GM23248 (cell line): ENCODE measurements at regions not wholly inside any gene's neighbourhood (a gene's known extent, or its start where the extent isn't known, plus 50 kb on each side); places are given as distances from the start of the nearest gene placed in this dataset.

Experiments
- DNase-seq: peaks from one replicate; pipeline ENCODE4 v3.0.0-alpha.2; 2015
- H2AFZ ChIP-seq: fragments of 200-600 bp; sonication (generic); 2 replicates; pipeline ENCODE4 v1.6.1; 2016; ENCODE audit warnings: antibody characterized with exemption
- H3F3A ChIP-seq: fragments of 200-600 bp; sonication (generic); 2 replicates; pipeline ENCODE4 v1.6.1; 2016; ENCODE audit warnings: mild to moderate bottlenecking, antibody characterized with exemption, mixed run types; ENCODE audit not compliant: insufficient read depth
- H3K27ac ChIP-seq: fragments of 200-600 bp; sonication (generic); 2 replicates; pipeline ENCODE4 v1.5.1; 2016; ENCODE audit warnings: mild to moderate bottlenecking
- H3K27me3 ChIP-seq: fragments of 200-600 bp; sonication (generic); replicated peaks from 2 replicates; pipeline ENCODE4 v1.6.1; 2016; ENCODE audit warnings: mild to moderate bottlenecking; ENCODE audit not compliant: insufficient read depth
- H3K36me3 ChIP-seq: fragments of 200-600 bp; sonication (generic); 2 replicates; pipeline ENCODE4 v1.6.1; 2016; ENCODE audit warnings: low read depth, mild to moderate bottlenecking
- H3K4me1 ChIP-seq: fragments of 200-600 bp; sonication (generic); 2 replicates; pipeline ENCODE4 v1.6.1; 2016; ENCODE audit warnings: mild to moderate bottlenecking; ENCODE audit not compliant: insufficient read depth
- H3K4me2 ChIP-seq: fragments of 200-600 bp; sonication (generic); one replicate; pipeline ENCODE4 v1.6.1; 2016; ENCODE audit warnings: mild to moderate bottlenecking; ENCODE audit not compliant: unreplicated experiment
- H3K4me3 ChIP-seq: fragments of 200-600 bp; sonication (generic); 2 replicates; pipeline ENCODE4 v1.5.1; 2016; ENCODE audit warnings: mild to moderate bottlenecking
- H3K79me2 ChIP-seq: fragments of 200-600 bp; sonication (generic); 2 replicates; pipeline ENCODE4 v1.6.1; 2016; ENCODE audit warnings: mild to moderate bottlenecking; ENCODE audit not compliant: insufficient read depth
- H3K9ac ChIP-seq: fragments of 200-600 bp; sonication (generic); 2 replicates; pipeline ENCODE4 v1.6.1; 2016; ENCODE audit warnings: mild to moderate bottlenecking
- H3K9me2 ChIP-seq: fragments of 200-600 bp; sonication (generic); 2 replicates; pipeline ENCODE4 v1.6.1; 2016; ENCODE audit warnings: mixed run types, mild to moderate bottlenecking, moderate library complexity; ENCODE audit not compliant: insufficient read depth
- H3K9me3 ChIP-seq: fragments of 200-600 bp; sonication (generic); one replicate; pipeline ENCODE4 v1.6.1; 2017; ENCODE audit warnings: low read depth
- H4K20me1 ChIP-seq: fragments of 200-600 bp; sonication (generic); 2 replicates; pipeline ENCODE4 v1.6.0; 2016; ENCODE audit not compliant: insufficient read depth
- EZH2 ChIP-seq: fragments of 200-600 bp; sonication (generic); IDR thresholded peaks from 2 replicates; pipeline ENCODE4 v1.6.1; 2018; ENCODE audit warnings: antibody characterized with exemption, mild to moderate bottlenecking; ENCODE audit not compliant: insufficient read depth, poor library complexity, severe bottlenecking
- EZH2phosphoT487 ChIP-seq: fragments of 200-600 bp; sonication (generic); IDR thresholded peaks from 2 replicates; pipeline ENCODE4 v1.6.1; 2018; ENCODE audit warnings: antibody characterized with exemption, moderate library complexity, mild to moderate bottlenecking, low read depth; ENCODE audit not compliant: insufficient read depth
- WGBS, 2 experiments: methylation state at CpG; one replicate each; pipeline ENCODE4 v1.1.6; 2015 to 2017; ENCODE audit warnings: low lambda C conversion rate in 2 of 2, low coverage in 1 of 2; ENCODE audit errors: missing lambda C conversion rate in 2 of 2; 5-methylcytosine and 5-hydroxymethylcytosine counted together
- in situ Hi-C: fragments of 300-500 bp; cut with MboI; formaldehyde crosslinking; loops from 2 replicates; pipeline ENCODE4 v1.15.0; 2020

- no peak overlapping the region for H3K4me2 ChIP-seq
- no peaks in the 10 kb centered on the region for H3K79me2 ChIP-seq
- in situ Hi-C loops = no loop called here
- no peaks in the 10 kb centered on the region for H4K20me1 ChIP-seq
- TF ChIP-seq EZH2phosphoT487 = no peak
- no peak for TF ChIP-seq EZH2
- no peak for DNase-seq
- H3K27ac ChIP-seq = no peak overlapping the region
- no peaks in the 10 kb centered on the region for H3K9me3 ChIP-seq
- no peak overlapping the region for H3K9ac ChIP-seq
- no peak overlapping the region for H2AFZ ChIP-seq
- no peak overlapping the region for H3K4me3 ChIP-seq
- H3K27me3 ChIP-seq = no peaks in the 10 kb centered on the region
- H3K4me1 ChIP-seq = no peaks in the 10 kb centered on the region
- no peaks in the 10 kb centered on the region for H3F3A ChIP-seq
- H3K9me2 ChIP-seq = no peaks in the 10 kb centered on the region
- 75 to 86% methylated on average over 10 to 13 of the region's 13 CpGs for WGBS, 2 experiments
- no peaks in the 10 kb centered on the region for H3K36me3 ChIP-seq
Observed at GRCh38 chr9:89664896-89665329, 60.1 kb downstream of the GADD45G start.

- no peak overlapping the region for H2AFZ ChIP-seq
- no peak overlapping the region for H3K27ac ChIP-seq
- in situ Hi-C loops = no loop called here
- no peak overlapping the region for H3K4me2 ChIP-seq
- no peaks in the 10 kb centered on the region for H3K9me2 ChIP-seq
- H3K36me3 ChIP-seq = no peaks in the 10 kb centered on the region
- no peak overlapping the region for H3K9ac ChIP-seq
- no peaks in the 10 kb centered on the region for H4K20me1 ChIP-seq
- no peaks in the 10 kb centered on the region for H3K79me2 ChIP-seq
- H3K4me3 ChIP-seq = no peak overlapping the region
- no peak for DNase-seq
- 60 to 65% methylated on average over 7 of the region's 7 CpGs for WGBS, 2 experiments
- no peaks in the 10 kb centered on the region for H3K9me3 ChIP-seq
- no peaks in the 10 kb centered on the region for H3K4me1 ChIP-seq
- TF ChIP-seq EZH2 (no peak), EZH2phosphoT487 (no peak)
- H3K27me3 ChIP-seq = no peaks in the 10 kb centered on the region
- H3F3A ChIP-seq = no peaks in the 10 kb centered on the region
Observed at GRCh38 chr9:89666364-89666763, 61.6 kb downstream of the GADD45G start.

GRCh38 chr9:89666950-89667349, 62.1 kb downstream of the GADD45G start:
- Histone ChIP-seq H2AFZ (no peak overlapping the region), H3K4me2 (no peak overlapping the region), H3K9ac (no peak overlapping the region), H3K36me3 (no peaks in the 10 kb centered on the region), H3K79me2 (no peaks in the 10 kb centered on the region), H3F3A (no peaks in the 10 kb centered on the region), H3K9me3 (no peaks in the 10 kb centered on the region), H3K4me1 (no peaks in the 10 kb centered on the region), H3K4me3 (no peak overlapping the region), H3K27ac (no peak overlapping the region), H4K20me1 (no peaks in the 10 kb centered on the region), H3K9me2 (no peaks in the 10 kb centered on the region), H3K27me3 (no peaks in the 10 kb centered on the region)
- DNase-seq = no peak
- WGBS, 2 experiments = 49 to 57% methylated on average over 6 of the region's 6 CpGs
- TF ChIP-seq EZH2 = no peak
- TF ChIP-seq EZH2phosphoT487 = no peak
- in situ Hi-C loops = no loop called here

GRCh38 chr9:89667726-89668125, 62.9 kb downstream of the GADD45G start:
- Histone ChIP-seq H2AFZ (no peak overlapping the region), H3K4me2 (no peak overlapping the region), H3K9me3 (no peaks in the 10 kb centered on the region), H3K27ac (no peak overlapping the region), H3K36me3 (no peaks in the 10 kb centered on the region), H3K4me1 (no peaks in the 10 kb centered on the region), H3F3A (no peaks in the 10 kb centered on the region), H3K79me2 (no peaks in the 10 kb centered on the region), H3K4me3 (no peak overlapping the region), H4K20me1 (no peaks in the 10 kb centered on the region), H3K9ac (no peak overlapping the region), H3K9me2 (no peaks in the 10 kb centered on the region), H3K27me3 (no peaks in the 10 kb centered on the region)
- in situ Hi-C loops = no loop called here
- TF ChIP-seq EZH2 (no peak), EZH2phosphoT487 (no peak)
- DNase-seq = no peak
- 49 to 52% methylated on average over 8 of the region's 8 CpGs for WGBS, 2 experiments

- Histone ChIP-seq H3K9me3 (no peaks in the 10 kb centered on the region), H3K4me3 (no peak overlapping the region), H3K79me2 (no peaks in the 10 kb centered on the region), H2AFZ (no peak overlapping the region), H4K20me1 (no peaks in the 10 kb centered on the region), H3F3A (no peaks in the 10 kb centered on the region), H3K4me2 (no peak overlapping the region), H3K27ac (no peak overlapping the region), H3K36me3 (no peaks in the 10 kb centered on the region), H3K9ac (no peak overlapping the region), H3K27me3 (no peaks in the 10 kb centered on the region), H3K9me2 (no peaks in the 10 kb centered on the region), H3K4me1 (no peaks in the 10 kb centered on the region)
- in situ Hi-C loops = no loop called here
- 34 to 35% methylated on average over 7 of the region's 7 CpGs for WGBS, 2 experiments
- TF ChIP-seq EZH2phosphoT487 (no peak), EZH2 (no peak)
- DNase-seq = no peak
Observed at GRCh38 chr9:89668216-89668865, 63.5 kb downstream of the GADD45G start.
